HepG2 (cell line): ENCODE measurements at regions not wholly inside any gene's neighbourhood (a gene's known extent, or its start where the extent isn't known, plus 50 kb on each side); places are given as distances from the start of the nearest gene placed in this dataset.

ENCODE experiments used
- RFX5 ChIP-seq: IDR thresholded peaks from 2 replicates; pipeline ENCODE4 v1.6.1; 2011; ENCODE audit warnings: low read depth, low read length, improper control_type of control experiment
- SPEN ChIP-seq: sonication (generic); formaldehyde crosslinking; IDR thresholded peaks from 2 replicates; pipeline ENCODE4 v1.5.1; 2020; ENCODE audit warnings: low read depth, mild to moderate bottlenecking, missing genetic modification reagents
- XRCC5 ChIP-seq: fragments of 200-400 bp; formaldehyde crosslinking; optimal IDR thresholded peaks from 2 replicates; pipeline ENCODE3; 2017; ENCODE audit warnings: mild to moderate bottlenecking, low read length
- ZNF431 ChIP-seq: sonication (generic); formaldehyde crosslinking; IDR thresholded peaks from 2 replicates; pipeline ENCODE4 v1.9.0; 2022; ENCODE audit warnings: missing genetic modification reagents, low read depth, mild to moderate bottlenecking, borderline replicate concordance
- ZNF747 ChIP-seq: sonication (generic); formaldehyde crosslinking; IDR thresholded peaks from 2 replicates; pipeline ENCODE4 v1.8.1; 2023; ENCODE audit warnings: missing genetic modification reagents, mild to moderate bottlenecking, borderline replicate concordance
- TF ChIP-seq, protein P1 (sequence below): IDR thresholded peaks from 2 replicates; pipeline ENCODE4 v1.4.0; 2020; ENCODE audit warnings: mild to moderate bottlenecking, missing genetic modification reagents
- TF ChIP-seq, protein P2 (sequence below): sonication (generic); formaldehyde crosslinking; IDR thresholded peaks from 2 replicates; pipeline ENCODE4 v1.4.0; 2020; ENCODE audit warnings: mild to moderate bottlenecking, missing genetic modification reagents, borderline replicate concordance

DNA sequence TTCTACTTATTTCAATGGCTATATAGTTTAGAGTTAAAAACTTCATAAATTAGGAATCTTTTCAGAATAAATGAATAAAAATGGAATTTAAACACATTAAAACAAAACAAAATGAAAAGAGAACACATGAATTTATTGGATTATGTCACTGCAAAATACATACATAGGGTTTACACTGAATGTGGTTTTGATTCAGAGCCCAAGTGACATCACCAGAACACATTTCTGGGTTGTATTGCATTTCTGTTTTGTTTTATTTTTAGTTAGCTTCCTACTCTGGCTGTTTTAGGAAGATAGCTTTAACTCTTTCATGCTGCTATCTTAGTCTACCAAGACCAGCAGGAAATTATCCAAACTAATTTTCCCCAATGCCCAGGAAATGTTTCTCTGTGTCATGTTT is 1935.0 kb downstream of the EFNA5 start (continued):
- TF ChIP-seq, protein P1, sequence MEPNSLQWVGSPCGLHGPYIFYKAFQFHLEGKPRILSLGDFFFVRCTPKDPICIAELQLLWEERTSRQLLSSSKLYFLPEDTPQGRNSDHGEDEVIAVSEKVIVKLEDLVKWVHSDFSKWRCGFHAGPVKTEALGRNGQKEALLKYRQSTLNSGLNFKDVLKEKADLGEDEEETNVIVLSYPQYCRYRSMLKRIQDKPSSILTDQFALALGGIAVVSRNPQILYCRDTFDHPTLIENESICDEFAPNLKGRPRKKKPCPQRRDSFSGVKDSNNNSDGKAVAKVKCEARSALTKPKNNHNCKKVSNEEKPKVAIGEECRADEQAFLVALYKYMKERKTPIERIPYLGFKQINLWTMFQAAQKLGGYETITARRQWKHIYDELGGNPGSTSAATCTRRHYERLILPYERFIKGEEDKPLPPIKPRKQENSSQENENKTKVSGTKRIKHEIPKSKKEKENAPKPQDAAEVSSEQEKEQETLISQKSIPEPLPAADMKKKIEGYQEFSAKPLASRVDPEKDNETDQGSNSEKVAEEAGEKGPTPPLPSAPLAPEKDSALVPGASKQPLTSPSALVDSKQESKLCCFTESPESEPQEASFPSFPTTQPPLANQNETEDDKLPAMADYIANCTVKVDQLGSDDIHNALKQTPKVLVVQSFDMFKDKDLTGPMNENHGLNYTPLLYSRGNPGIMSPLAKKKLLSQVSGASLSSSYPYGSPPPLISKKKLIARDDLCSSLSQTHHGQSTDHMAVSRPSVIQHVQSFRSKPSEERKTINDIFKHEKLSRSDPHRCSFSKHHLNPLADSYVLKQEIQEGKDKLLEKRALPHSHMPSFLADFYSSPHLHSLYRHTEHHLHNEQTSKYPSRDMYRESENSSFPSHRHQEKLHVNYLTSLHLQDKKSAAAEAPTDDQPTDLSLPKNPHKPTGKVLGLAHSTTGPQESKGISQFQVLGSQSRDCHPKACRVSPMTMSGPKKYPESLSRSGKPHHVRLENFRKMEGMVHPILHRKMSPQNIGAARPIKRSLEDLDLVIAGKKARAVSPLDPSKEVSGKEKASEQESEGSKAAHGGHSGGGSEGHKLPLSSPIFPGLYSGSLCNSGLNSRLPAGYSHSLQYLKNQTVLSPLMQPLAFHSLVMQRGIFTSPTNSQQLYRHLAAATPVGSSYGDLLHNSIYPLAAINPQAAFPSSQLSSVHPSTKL (CRISPR knock-in tag) = no peak
- TF ChIP-seq SPEN (CRISPR knock-in tag) (no peak), ZNF747 (no peak), XRCC5 (no peak), RFX5 (no peak), ZNF431 (CRISPR knock-in tag) (no peak)
- TF ChIP-seq, protein P2, sequence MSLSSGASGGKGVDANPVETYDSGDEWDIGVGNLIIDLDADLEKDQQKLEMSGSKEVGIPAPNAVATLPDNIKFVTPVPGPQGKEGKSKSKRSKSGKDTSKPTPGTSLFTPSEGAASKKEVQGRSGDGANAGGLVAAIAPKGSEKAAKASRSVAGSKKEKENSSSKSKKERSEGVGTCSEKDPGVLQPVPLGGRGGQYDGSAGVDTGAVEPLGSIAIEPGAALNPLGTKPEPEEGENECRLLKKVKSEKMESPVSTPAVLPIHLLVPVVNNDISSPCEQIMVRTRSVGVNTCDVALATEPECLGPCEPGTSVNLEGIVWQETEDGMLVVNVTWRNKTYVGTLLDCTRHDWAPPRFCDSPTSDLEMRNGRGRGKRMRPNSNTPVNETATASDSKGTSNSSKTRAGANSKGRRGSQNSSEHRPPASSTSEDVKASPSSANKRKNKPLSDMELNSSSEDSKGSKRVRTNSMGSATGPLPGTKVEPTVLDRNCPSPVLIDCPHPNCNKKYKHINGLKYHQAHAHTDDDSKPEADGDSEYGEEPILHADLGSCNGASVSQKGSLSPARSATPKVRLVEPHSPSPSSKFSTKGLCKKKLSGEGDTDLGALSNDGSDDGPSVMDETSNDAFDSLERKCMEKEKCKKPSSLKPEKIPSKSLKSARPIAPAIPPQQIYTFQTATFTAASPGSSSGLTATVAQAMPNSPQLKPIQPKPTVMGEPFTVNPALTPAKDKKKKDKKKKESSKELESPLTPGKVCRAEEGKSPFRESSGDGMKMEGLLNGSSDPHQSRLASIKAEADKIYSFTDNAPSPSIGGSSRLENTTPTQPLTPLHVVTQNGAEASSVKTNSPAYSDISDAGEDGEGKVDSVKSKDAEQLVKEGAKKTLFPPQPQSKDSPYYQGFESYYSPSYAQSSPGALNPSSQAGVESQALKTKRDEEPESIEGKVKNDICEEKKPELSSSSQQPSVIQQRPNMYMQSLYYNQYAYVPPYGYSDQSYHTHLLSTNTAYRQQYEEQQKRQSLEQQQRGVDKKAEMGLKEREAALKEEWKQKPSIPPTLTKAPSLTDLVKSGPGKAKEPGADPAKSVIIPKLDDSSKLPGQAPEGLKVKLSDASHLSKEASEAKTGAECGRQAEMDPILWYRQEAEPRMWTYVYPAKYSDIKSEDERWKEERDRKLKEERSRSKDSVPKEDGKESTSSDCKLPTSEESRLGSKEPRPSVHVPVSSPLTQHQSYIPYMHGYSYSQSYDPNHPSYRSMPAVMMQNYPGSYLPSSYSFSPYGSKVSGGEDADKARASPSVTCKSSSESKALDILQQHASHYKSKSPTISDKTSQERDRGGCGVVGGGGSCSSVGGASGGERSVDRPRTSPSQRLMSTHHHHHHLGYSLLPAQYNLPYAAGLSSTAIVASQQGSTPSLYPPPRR = no peak
- TF ChIP-seq, all 625 proteins: peak for 0
